Activated T-cell treated with anti-CD3 and anti-CD28 coated beads, Interleukin-2, amount 50 U/mL, for 24 hours (primary cell): ENCODE measurements at regions not wholly inside any gene's neighbourhood (a gene's known extent, or its start where the extent isn't known, plus 50 kb on each side); places are given as distances from the start of the nearest gene placed in this dataset.

Source experiments
- DNase-seq: peaks from one replicate; pipeline ENCODE4 v3.0.0-alpha.2; 2020
- H3K27ac Mint-ChIP-seq: 2 replicates; pipeline ENCODE4 v1.8.0; 2020; ENCODE audit warnings: mild to moderate bottlenecking, mixed read lengths
- H3K27me3 Mint-ChIP-seq: 2 replicates; pipeline ENCODE4 v1.8.0; 2020; ENCODE audit warnings: mixed read lengths
- H3K36me3 Mint-ChIP-seq: 2 replicates; pipeline ENCODE4 v1.8.0; 2020; ENCODE audit warnings: low read depth, mixed read lengths
- H3K4me1 Mint-ChIP-seq: 2 replicates; pipeline ENCODE4 v1.8.0; 2020; ENCODE audit warnings: low read depth, mixed read lengths
- H3K4me3 Mint-ChIP-seq: 2 replicates; pipeline ENCODE4 v1.8.0; 2020; ENCODE audit warnings: mild to moderate bottlenecking, moderate library complexity, mixed read lengths
- H3K9me3 Mint-ChIP-seq: 2 replicates; pipeline ENCODE4 v1.8.0; 2020; ENCODE audit warnings: mixed read lengths

DNA sequence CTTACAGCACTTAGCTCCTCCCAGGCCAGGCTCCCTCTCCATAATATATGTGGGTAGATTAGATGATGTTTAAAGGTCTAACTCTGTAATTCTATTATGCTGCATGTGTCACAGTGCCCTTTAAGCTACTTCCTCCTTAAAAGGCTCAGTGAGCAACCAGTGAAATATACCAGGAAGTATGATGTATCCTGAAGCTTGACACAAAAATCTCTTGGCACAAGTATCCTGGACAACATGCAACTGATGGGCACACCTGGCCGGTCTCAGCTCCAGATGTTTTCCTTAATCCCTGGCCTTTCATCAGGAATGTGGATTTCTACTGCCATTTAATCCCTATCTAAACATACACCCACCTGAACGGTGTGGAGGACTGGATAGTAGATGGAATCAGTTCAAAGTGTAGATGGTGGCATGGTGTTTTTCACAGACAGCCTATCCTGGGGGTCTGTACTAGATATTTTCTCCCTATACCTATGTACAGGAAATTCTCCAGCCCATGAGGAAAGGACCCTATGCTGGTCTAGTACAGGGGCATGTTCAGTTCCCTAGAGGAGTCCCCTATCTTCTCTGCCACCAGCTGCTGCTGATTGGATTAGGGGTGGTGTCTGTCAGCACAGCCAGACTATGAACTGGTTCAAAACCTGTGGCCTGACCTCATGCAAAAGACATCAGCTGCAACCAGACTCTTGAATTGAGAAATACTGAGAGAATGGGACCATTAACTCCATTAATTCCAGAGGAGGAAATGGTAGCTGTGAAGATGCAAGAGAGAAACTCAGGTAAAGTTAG, 59.4 kb upstream of the CITED2 start:
- no peak for DNase-seq
- Mint-ChIP-seq H3K36me3 (no peaks in the 10 kb centered on the region), H3K4me1 (no peaks in the 10 kb centered on the region), H3K9me3 (peaks cover 4% of the 10 kb centered on the region), H3K27ac (no peak overlapping the region), H3K4me3 (no peak overlapping the region), H3K27me3 (no peaks in the 10 kb centered on the region)

DNA sequence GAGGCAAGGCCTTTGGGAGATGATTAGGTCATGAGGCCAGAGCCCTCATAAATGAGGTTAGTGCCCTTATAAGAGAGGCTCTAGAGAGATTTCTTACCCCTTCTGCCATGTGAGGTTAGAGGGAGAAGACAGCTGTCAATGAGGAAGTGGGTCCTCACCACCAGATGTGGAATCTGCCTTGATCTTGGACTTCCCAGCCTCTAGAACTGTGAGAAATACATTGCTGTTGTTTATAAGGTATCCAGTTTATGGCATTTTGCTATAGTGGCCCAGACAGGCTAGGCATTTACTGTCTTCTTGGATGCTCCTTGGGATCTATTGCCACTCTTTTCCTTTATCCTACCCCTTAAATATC, 57.1 kb upstream of the CITED2 start:
- H3K4me3 Mint-ChIP-seq, result no peak overlapping the region
- no peaks in the 10 kb centered on the region for H3K4me1 Mint-ChIP-seq
- no peak overlapping the region for H3K27ac Mint-ChIP-seq
- no peak for DNase-seq
- H3K9me3 Mint-ChIP-seq, result peaks cover 4% of the 10 kb centered on the region
- H3K27me3 Mint-ChIP-seq, result no peaks in the 10 kb centered on the region
- no peaks in the 10 kb centered on the region for H3K36me3 Mint-ChIP-seq

DNA sequence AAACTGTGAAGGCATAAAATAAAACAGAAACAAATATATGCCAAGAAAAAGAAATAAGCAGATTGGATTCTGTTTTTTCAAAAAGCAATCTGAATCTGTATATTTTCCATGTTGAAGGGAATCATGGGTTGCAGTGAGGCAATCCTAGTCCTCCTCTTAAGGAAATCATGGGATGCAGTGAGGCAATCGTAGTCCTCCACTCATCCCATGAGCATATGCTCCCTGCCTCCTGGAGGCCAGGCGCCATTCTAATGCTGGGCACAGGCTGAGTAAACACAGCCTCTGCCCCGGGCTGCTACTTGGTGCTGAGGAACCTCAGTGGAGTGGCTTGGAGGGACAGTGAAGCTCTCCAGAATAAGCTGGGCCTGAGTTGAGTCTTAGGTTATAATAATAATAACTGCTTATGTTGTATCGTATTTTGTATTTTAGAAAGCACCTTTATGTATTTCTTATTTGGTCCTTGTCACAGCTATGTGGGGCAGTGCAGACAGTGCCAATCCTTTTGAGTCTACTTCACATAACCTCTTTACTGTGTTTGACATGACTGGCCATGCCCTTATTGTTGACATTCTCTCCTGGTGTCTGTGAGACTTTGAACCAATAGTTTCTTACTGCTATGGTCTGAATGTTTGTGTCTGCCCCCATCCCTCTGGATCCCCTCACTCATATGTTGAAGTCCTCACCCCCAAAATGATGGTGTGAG, 56.6 kb upstream of the CITED2 start:
- no peak for DNase-seq
- Mint-ChIP-seq H3K36me3 (no peaks in the 10 kb centered on the region), H3K27me3 (no peaks in the 10 kb centered on the region), H3K27ac (no peak overlapping the region), H3K9me3 (peaks cover 4% of the 10 kb centered on the region), H3K4me1 (no peaks in the 10 kb centered on the region), H3K4me3 (no peak overlapping the region)

DNA sequence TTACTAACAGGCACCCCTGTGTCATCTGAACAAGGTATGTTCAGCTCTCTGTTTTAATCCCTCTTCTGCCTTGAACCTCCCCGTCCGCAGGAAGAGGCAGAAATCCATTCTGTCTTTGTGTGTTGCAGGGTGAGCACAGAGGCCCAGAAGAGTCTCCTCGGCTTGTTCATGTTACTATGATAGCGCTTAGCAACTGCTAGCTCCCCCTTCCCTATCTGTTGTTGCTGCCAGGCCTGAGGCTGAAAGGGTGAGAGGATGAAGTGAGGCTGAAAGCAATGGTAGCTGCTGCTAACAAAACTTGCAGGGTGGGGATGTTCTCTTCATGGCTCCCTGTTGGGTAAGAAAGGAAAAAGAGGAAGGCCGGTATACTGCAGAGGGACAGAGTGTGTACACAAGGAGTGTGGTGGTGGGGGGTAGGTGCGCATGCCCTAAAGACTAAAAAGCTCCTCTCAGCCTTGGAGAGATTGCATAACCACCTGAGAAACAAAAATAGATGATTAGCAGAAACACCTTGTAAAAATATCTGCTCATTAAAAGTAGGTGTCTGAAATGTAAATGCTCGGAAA, 55.2 kb upstream of the CITED2 start:
- Mint-ChIP-seq H3K27ac (no peak overlapping the region), H3K4me3 (no peak overlapping the region), H3K4me1 (no peaks in the 10 kb centered on the region), H3K9me3 (peaks cover 4% of the 10 kb centered on the region), H3K27me3 (peaks cover 7% of the 10 kb centered on the region), H3K36me3 (no peaks in the 10 kb centered on the region)
- no peak for DNase-seq

DNA sequence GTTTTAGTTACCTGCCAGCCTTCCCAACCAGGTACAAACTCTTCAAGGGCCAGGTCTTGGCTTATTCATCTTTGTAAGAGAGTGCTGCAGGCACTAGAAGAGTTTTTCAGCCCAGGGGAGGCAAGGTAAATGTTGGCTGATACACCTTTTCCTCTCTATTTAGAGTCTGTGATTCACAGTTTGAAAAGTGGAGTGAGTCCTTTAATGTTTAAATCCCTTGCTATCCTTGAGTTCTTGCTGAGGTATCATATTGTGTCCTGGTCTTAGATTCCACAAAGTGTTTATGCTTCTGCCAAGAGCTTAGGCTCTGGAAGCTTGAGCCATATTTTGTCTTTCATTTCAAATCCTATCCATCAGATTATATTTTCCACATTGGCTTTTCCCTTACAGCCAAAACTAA, 52.8 kb upstream of the CITED2 start:
- H3K4me1 Mint-ChIP-seq, result no peaks in the 10 kb centered on the region
- H3K27ac Mint-ChIP-seq, result no peak overlapping the region
- H3K36me3 Mint-ChIP-seq, result no peaks in the 10 kb centered on the region
- H3K9me3 Mint-ChIP-seq, result peaks cover 2% of the 10 kb centered on the region
- no peak for DNase-seq
- H3K27me3 Mint-ChIP-seq, result peaks cover 11% of the 10 kb centered on the region
- H3K4me3 Mint-ChIP-seq, result no peak overlapping the region

DNA sequence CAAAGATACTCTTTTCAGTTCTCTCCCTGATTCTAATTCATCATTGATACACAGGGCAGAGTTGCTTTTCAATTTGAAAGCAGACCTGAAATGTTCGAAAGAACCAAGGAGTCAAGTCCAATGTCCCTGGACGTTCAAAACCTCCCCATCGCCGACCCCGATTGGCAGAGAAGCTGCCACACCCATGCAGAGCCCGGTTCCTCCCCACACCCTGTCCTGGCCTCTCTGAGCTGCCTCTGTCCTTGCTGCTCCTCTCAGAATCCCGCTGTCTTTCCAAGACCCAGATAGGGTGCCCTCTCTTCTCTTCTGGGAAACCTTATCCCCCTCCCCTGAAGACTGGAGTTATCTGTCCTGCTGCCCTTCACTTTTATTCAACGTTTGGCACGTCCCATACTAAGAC, 52.3 kb upstream of the CITED2 start:
- DNase-seq, result no peak
- no peaks in the 10 kb centered on the region for H3K36me3 Mint-ChIP-seq
- no peaks in the 10 kb centered on the region for H3K4me1 Mint-ChIP-seq
- no peak overlapping the region for H3K4me3 Mint-ChIP-seq
- no peak overlapping the region for H3K27ac Mint-ChIP-seq
- peaks cover 11% of the 10 kb centered on the region for H3K27me3 Mint-ChIP-seq
- no peaks in the 10 kb centered on the region for H3K9me3 Mint-ChIP-seq

DNA sequence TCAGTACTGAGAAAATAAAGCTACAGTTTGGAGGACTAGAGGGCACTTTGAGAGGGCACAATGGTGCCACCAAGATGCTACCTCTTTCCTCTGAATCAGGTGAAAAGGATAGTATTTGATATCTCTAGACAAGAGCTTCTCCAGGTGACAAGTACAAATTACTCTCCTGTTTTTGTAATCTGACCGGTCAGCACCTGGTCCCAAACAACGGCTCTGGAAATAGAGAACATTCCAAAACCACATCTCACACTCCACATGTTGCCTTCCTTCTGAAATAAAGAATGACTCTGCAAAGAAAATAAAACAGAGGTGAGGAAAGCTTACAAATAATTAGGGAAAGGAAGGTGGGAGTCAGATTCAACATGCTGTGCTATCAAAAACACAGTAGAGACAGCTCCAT, 51.3 kb upstream of the CITED2 start:
- no peaks in the 10 kb centered on the region for H3K36me3 Mint-ChIP-seq
- H3K27me3 Mint-ChIP-seq, result peaks cover 11% of the 10 kb centered on the region
- H3K4me3 Mint-ChIP-seq, result no peak overlapping the region
- DNase-seq, result no peak
- H3K27ac Mint-ChIP-seq, result no peak overlapping the region
- no peaks in the 10 kb centered on the region for H3K9me3 Mint-ChIP-seq
- H3K4me1 Mint-ChIP-seq, result no peaks in the 10 kb centered on the region

DNA sequence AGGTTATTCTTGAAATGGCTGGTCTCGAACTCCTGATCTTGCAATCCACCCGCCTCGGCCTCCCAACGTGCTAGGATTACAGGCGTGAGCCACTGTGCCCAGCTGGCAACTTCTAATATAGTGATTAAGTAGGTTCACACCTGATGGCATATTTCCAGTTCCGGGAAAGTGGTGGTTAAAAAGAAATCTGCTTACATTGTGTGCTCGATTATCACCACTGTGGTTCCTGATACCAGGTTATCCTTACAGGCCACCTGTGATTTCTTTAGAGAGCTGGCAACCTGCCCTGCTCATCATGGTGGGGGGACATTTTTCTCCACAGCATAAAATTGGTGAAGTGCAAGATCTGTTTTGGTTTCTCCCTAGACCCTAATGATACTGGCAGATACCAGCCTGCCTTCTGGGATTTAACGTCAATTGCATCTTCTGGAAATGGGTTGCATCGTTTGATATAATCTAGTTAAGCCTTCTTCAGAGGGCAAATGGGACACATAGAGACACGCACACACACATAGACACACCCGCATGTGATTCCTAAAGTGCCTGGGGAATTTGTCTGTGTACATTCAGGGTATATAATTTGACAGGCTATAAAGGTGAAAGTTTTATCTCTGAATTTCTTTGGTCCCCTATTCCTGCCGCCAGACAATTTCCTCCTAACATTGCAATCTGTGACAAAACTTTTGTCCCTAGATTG, 49.7 kb upstream of the CITED2 start:
- Mint-ChIP-seq H3K27ac (no peak overlapping the region), H3K4me1 (no peaks in the 10 kb centered on the region), H3K4me3 (no peak overlapping the region), H3K36me3 (no peaks in the 10 kb centered on the region), H3K27me3 (peaks cover 11% of the 10 kb centered on the region), H3K9me3 (no peaks in the 10 kb centered on the region)
- no peak for DNase-seq
